ENCODE measurements at regions not wholly inside any gene's neighbourhood (a gene's known extent, or its start where the extent isn't known, plus 50 kb on each side); places are given as distances from the start of the nearest gene placed in this dataset.

- H3K4me1 ChIP-seq (ENCODE audit: insufficient read depth, low read length): no peaks in the 10 kb centered on the region
- H3K9me3 ChIP-seq (ENCODE audit: control insufficient read depth, insufficient read depth, low read length): no peaks in the 10 kb centered on the region
- H3K36me3 ChIP-seq (ENCODE audit: insufficient read depth, low read length): no peaks in the 10 kb centered on the region
- H3K9ac ChIP-seq (ENCODE audit: low read depth, low read length): no peak overlapping the region
These were observed 192.2 kb upstream of the LRFN2 start for GRCh38 chr6:40779409-40779808.

- Histone ChIP-seq H3K36me3 (ENCODE audit: insufficient read depth, low read length) (no peaks in the 10 kb centered on the region), H3K4me1 (ENCODE audit: insufficient read depth, low read length) (no peaks in the 10 kb centered on the region), H3K9me3 (ENCODE audit: control insufficient read depth, insufficient read depth, low read length) (no peaks in the 10 kb centered on the region), H3K9ac (ENCODE audit: low read depth, low read length) (no peak overlapping the region)
These were observed 191.8 kb upstream of the LRFN2 start for GRCh38 chr6:40778918-40779317.

DNA sequence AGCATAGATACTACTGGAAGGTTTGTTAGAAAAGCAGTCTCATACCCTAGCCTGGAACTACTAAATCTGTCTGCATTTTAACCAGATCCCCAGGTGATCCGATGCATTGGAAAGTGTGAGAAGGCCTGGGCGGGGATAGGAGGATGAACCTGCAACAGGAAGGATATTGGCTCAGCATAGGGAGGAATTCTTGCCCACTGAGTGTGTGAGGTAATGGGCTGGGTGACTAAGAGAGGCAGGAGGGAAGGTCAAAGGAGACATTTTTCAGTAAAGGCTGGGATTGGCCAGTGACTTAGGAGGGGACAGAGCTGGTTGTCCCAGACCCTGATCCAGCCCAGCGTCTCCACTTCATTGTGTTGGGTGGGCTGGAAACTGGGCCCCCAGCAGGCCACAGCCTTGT is 191.0 kb upstream of the LRFN2 start:
- H3K4me1 ChIP-seq (ENCODE audit: insufficient read depth, low read length): no peaks in the 10 kb centered on the region
- H3K36me3 ChIP-seq (ENCODE audit: insufficient read depth, low read length): no peaks in the 10 kb centered on the region
- no peak overlapping the region for H3K9ac ChIP-seq (ENCODE audit: low read depth, low read length)
- H3K9me3 ChIP-seq (ENCODE audit: control insufficient read depth, insufficient read depth, low read length): no peaks in the 10 kb centered on the region

- H3K9ac ChIP-seq (ENCODE audit: low read depth, low read length): no peak overlapping the region
- no peaks in the 10 kb centered on the region; the same call in 1 of the 2 replicates for H3K9me3 ChIP-seq (ENCODE audit: control insufficient read depth, insufficient read depth, low read length)
- no peaks in the 10 kb centered on the region for H3K4me1 ChIP-seq (ENCODE audit: insufficient read depth, low read length)
- H3K36me3 ChIP-seq (ENCODE audit: insufficient read depth, low read length): no peaks in the 10 kb centered on the region
These were observed 187.8 kb upstream of the LRFN2 start for GRCh38 chr6:40774932-40775331.

- Histone ChIP-seq H3K9me3 (ENCODE audit: control insufficient read depth, insufficient read depth, low read length) (no peaks in the 10 kb centered on the region; the same call in 1 of the 2 replicates), H3K36me3 (ENCODE audit: insufficient read depth, low read length) (no peaks in the 10 kb centered on the region), H3K9ac (ENCODE audit: low read depth, low read length) (no peak overlapping the region), H3K4me1 (ENCODE audit: insufficient read depth, low read length) (no peaks in the 10 kb centered on the region)
These were observed 183.6 kb upstream of the LRFN2 start for GRCh38 chr6:40770794-40771193.

- no peak overlapping the region for H3K9ac ChIP-seq (ENCODE audit: low read depth, low read length)
- no peaks in the 10 kb centered on the region for H3K9me3 ChIP-seq (ENCODE audit: control insufficient read depth, insufficient read depth, low read length)
- H3K4me1 ChIP-seq (ENCODE audit: insufficient read depth, low read length): no peaks in the 10 kb centered on the region
- no peaks in the 10 kb centered on the region for H3K36me3 ChIP-seq (ENCODE audit: insufficient read depth, low read length)
These were observed 177.6 kb upstream of the LRFN2 start for GRCh38 chr6:40764726-40765125.

DNA sequence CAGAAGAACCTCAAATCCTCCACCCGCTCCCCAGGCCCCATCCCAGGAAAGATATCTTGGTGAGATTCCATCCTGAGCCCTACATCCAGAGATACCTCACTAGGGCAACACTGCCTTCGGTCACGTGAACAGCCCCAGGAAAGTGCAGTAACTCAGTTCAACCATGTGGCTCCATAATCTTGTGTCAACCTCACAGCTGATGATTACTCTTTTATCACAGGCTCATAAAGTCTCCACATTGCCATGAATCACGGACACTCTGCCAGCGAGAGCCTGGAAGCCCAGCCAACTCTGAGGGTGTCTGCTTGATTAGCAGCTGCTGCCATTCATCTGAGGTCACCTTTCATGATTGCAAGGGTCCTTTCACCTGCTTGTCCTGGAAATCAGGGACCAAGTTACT is 175.8 kb upstream of the LRFN2 start:
- Histone ChIP-seq H3K9me3 (ENCODE audit: control insufficient read depth, insufficient read depth, low read length) (no peaks in the 10 kb centered on the region), H3K36me3 (ENCODE audit: insufficient read depth, low read length) (no peaks in the 10 kb centered on the region), H3K4me1 (ENCODE audit: insufficient read depth, low read length) (no peaks in the 10 kb centered on the region)

GRCh38 chr6:40760887-40761286 is 173.7 kb upstream of the LRFN2 start:
- Histone ChIP-seq H3K4me1 (ENCODE audit: insufficient read depth, low read length) (no peaks in the 10 kb centered on the region), H3K9me3 (ENCODE audit: control insufficient read depth, insufficient read depth, low read length) (no peaks in the 10 kb centered on the region), H3K36me3 (ENCODE audit: insufficient read depth, low read length) (no peaks in the 10 kb centered on the region), H3K9ac (ENCODE audit: low read depth, low read length) (no peak overlapping the region)

More for the DNA sequence above, 175.8 kb upstream of the LRFN2 start:
- H3K9ac ChIP-seq (ENCODE audit: low read depth, low read length): no peak overlapping the region

- no peaks in the 10 kb centered on the region for H3K4me1 ChIP-seq (ENCODE audit: insufficient read depth, low read length)
- no peaks in the 10 kb centered on the region for H3K36me3 ChIP-seq (ENCODE audit: insufficient read depth, low read length)
- no peak overlapping the region for H3K9ac ChIP-seq (ENCODE audit: low read depth, low read length)
- H3K9me3 ChIP-seq (ENCODE audit: control insufficient read depth, insufficient read depth, low read length): no peaks in the 10 kb centered on the region
These were observed 172.7 kb upstream of the LRFN2 start for GRCh38 chr6:40759838-40760237.

- H3K4me1 ChIP-seq (ENCODE audit: insufficient read depth, low read length): no peaks in the 10 kb centered on the region
- no peak overlapping the region for H3K9ac ChIP-seq (ENCODE audit: low read depth, low read length)
- no peaks in the 10 kb centered on the region for H3K36me3 ChIP-seq (ENCODE audit: insufficient read depth, low read length)
- no peaks in the 10 kb centered on the region for H3K9me3 ChIP-seq (ENCODE audit: control insufficient read depth, insufficient read depth, low read length)
These were observed 172.1 kb upstream of the LRFN2 start for GRCh38 chr6:40759264-40759663.

DNA sequence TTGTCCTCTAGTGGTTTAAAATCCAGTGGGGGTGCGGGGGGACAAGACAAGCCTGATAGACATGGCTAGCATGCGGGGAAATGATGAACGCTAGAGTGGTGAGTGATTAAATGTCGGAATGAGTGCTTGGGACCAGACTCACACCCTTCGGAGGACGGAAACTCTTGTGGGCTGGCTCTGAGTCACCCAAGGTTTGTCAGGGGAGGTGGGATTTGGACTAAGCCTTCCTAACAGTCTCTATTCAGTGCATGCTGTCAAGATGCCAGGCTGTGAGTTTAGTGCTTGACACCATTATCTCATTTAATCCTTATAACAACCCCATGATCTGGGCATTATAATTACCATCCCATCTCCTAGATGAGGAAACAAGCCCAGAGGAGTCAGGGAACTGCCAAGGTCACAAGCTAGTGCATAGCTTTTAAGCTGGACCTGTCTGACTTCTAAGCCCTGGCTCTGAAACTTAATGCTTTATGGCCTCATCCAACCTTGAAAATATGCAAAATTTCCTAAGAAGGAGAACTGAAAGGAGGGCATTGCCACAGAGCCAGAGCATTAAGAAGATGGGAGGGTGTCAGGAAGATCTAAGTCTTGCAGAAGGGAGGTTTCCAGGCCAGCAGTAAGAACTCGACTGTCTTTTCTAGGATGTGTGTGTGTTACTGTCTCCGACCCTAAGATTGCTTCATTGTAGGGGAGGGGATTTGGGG is 168.7 kb upstream of the LRFN2 start:
- H3K4me1 ChIP-seq (ENCODE audit: insufficient read depth, low read length): no peaks in the 10 kb centered on the region
- no peak overlapping the region for H3K9ac ChIP-seq (ENCODE audit: low read depth, low read length)
- H3K36me3 ChIP-seq (ENCODE audit: insufficient read depth, low read length): no peaks in the 10 kb centered on the region
- no peaks in the 10 kb centered on the region for H3K9me3 ChIP-seq (ENCODE audit: control insufficient read depth, insufficient read depth, low read length)

- H3K4me1 ChIP-seq (ENCODE audit: insufficient read depth, low read length): no peaks in the 10 kb centered on the region
- no peak overlapping the region; the same call in 1 of the 2 replicates for H3K9ac ChIP-seq (ENCODE audit: low read depth, low read length)
- H3K36me3 ChIP-seq (ENCODE audit: insufficient read depth, low read length): no peaks in the 10 kb centered on the region
- no peaks in the 10 kb centered on the region for H3K9me3 ChIP-seq (ENCODE audit: control insufficient read depth, insufficient read depth, low read length)
These were observed 168.0 kb upstream of the LRFN2 start for GRCh38 chr6:40755046-40755681.

DNA sequence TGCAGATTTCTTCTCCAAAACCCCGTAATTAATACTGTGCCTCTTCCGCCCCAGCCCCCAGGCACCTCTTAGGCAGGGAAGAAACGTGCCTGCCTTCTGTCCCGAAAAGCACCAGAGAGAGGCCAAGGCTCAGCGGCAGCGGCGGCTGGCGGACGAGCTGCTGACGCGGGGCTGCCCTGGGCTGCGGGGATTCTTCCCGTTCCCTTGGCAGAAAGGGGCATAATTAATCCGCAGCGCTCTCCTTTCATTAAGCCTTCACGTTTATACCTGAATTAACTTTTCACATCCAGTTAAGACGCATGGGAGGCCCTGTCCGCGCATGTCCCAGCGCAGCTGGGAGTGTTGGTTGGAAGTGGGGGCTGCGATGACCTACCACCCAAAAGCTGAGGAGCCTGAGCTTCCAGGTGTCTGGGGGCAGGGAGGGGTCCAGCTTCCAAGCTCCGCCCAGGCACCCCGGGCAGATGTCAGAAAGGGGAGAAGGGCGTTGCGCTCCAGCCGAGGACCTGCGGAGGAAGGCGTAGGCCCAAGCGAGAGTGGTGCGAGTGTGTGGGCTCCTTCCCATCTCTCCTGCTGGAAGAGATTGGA is 167.4 kb upstream of the LRFN2 start:
- no peaks in the 10 kb centered on the region for H3K9me3 ChIP-seq (ENCODE audit: control insufficient read depth, insufficient read depth, low read length)
- H3K4me1 ChIP-seq (ENCODE audit: insufficient read depth, low read length): no peaks in the 10 kb centered on the region
- H3K9ac ChIP-seq (ENCODE audit: low read depth, low read length): no peak overlapping the region; the same call in 1 of the 2 replicates
- no peaks in the 10 kb centered on the region for H3K36me3 ChIP-seq (ENCODE audit: insufficient read depth, low read length)

DNA sequence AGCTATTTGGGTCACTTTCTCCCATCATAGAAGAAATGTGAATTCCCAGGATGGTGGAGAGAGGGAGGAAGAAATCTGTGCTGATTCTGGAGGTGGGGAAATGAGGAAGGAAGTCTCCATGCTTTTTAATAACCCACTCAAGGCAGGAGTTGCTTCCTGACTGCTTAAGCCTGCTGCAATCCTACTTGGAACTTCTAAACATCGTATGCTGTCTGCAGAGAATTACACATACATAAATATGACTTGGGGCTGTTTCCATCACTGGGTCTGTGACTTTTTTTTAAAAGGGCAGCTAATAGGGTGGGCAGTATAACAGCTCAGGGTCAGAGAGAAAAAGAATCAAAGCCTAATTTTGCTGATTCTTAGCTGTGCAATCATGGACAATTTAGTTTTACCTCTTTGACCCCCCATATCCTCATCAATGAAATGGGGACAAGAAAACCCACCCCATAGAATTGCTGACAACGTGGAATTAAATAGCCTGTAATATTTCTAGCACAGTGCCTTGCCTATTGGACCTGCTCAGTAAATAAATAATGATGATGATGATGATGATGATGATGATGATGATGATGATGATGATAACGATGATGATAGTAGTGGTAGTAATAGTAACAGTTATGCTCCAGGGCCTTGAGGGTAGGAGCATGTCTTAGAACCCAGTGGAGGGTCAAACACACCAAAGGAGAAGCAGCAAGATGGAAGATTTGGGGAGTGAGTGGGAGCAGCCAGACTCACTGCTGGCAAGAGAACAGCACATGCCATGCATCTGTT is 166.7 kb upstream of the LRFN2 start:
- H3K9ac ChIP-seq (ENCODE audit: low read depth, low read length): no peak overlapping the region; the same call in 1 of the 2 replicates
- no peaks in the 10 kb centered on the region for H3K4me1 ChIP-seq (ENCODE audit: insufficient read depth, low read length)
- H3K9me3 ChIP-seq (ENCODE audit: control insufficient read depth, insufficient read depth, low read length): no peaks in the 10 kb centered on the region
- H3K36me3 ChIP-seq (ENCODE audit: insufficient read depth, low read length): no peaks in the 10 kb centered on the region
